HG03571 (cell line): ENCODE measurements at regions not wholly inside any gene's neighbourhood (a gene's known extent, or its start where the extent isn't known, plus 50 kb on each side); places are given as distances from the start of the nearest gene placed in this dataset.
"Not testable (repeated sequence)": the region's sequence is repeated elsewhere in the genome, so short reads cannot be mapped to it uniquely, and the experiment has no call there.

Experiments used
- ATAC-seq: cut with Tn5 transposase; IDR thresholded peaks from one replicate; pipeline ENCODE4 v1.9.1; 2021; ENCODE audit not compliant: unreplicated experiment

- ATAC-seq: not testable (repeated sequence)
These were observed 271.9 kb downstream of the LRATD1 start for GRCh38 chr2:14904378-14904777.

- no peak for ATAC-seq
These were observed 273.1 kb downstream of the LRATD1 start for GRCh38 chr2:14905571-14905970.

- no peak for ATAC-seq
These were observed 274.6 kb downstream of the LRATD1 start for GRCh38 chr2:14907014-14907612.

GRCh38 chr2:14909795-14910194 is 277.3 kb downstream of the LRATD1 start:
- ATAC-seq: no peak

- no peak for ATAC-seq
These were observed 278.1 kb downstream of the LRATD1 start for GRCh38 chr2:14910654-14911053.

- ATAC-seq: no peak
These were observed 283.5 kb downstream of the LRATD1 start for GRCh38 chr2:14915983-14916382.

GRCh38 chr2:14923820-14924580 is 291.5 kb downstream of the LRATD1 start:
- no peak for ATAC-seq

GRCh38 chr2:14925471-14925870 is 293.0 kb downstream of the LRATD1 start:
- no peak for ATAC-seq

GRCh38 chr2:14927021-14927564 is 294.6 kb downstream of the LRATD1 start:
- ATAC-seq: no peak

GRCh38 chr2:14928056-14928455 is 295.5 kb downstream of the LRATD1 start:
- no peak for ATAC-seq

GRCh38 chr2:14930441-14930840 is 297.9 kb downstream of the LRATD1 start:
- ATAC-seq: no peak

- no peak for ATAC-seq
These were observed 299.8 kb downstream of the LRATD1 start for GRCh38 chr2:14932285-14932684.

- ATAC-seq: no peak
These were observed 301.2 kb downstream of the LRATD1 start for GRCh38 chr2:14933753-14934152.

GRCh38 chr2:14936426-14936825 is 303.9 kb downstream of the LRATD1 start:
- ATAC-seq: no peak

- no peak for ATAC-seq
These were observed 304.8 kb downstream of the LRATD1 start for GRCh38 chr2:14937336-14937735.

- no peak for ATAC-seq
These were observed 308.7 kb downstream of the LRATD1 start for GRCh38 chr2:14941151-14941631.

- no peak for ATAC-seq
These were observed 310.5 kb downstream of the LRATD1 start for GRCh38 chr2:14942987-14943386.

GRCh38 chr2:14944562-14945346 is 312.2 kb downstream of the LRATD1 start:
- ATAC-seq: no peak

GRCh38 chr2:14951569-14952285 is 319.2 kb downstream of the LRATD1 start:
- no peak for ATAC-seq

GRCh38 chr2:14952400-14952963 is 320.0 kb downstream of the LRATD1 start:
- ATAC-seq: no peak
